ENCODE measurements at regions not wholly inside any gene's neighbourhood (a gene's known extent, or its start where the extent isn't known, plus 50 kb on each side); places are given as distances from the start of the nearest gene placed in this dataset.
"Not testable (repeated sequence)": the region's sequence is repeated elsewhere in the genome, so short reads cannot be mapped to it uniquely, and the experiment has no call there.

DNA sequence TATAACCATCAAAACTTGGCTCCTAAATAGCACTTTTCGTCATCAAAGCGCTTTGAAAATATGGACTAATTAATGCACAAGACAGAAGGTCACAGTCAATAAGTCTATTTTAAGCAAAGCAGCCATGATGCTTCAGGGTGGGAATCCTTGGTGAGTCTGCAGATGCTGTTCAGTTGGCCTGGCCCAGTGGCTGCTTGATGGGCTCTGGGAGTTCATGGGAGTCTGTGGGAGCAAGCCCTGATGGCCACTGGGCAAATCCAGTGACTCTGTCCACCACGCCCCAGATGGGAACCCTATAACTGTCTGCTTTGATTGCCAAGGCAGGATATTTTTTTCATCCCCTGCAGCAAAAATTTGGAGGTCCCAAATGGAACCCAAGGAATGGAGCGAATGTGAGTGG is 95.7 kb upstream of the CTBP2 start:
- no peak overlapping the region for H3K27ac Mint-ChIP-seq
- no peak for DNase-seq (ENCODE audit: low spot score in 2 of 2, unreplicated experiment in 2 of 2)
- H3K36me3 Mint-ChIP-seq, result peaks cover 3% of the 10 kb centered on the region
- peaks cover 17% of the 10 kb centered on the region for H3K4me1 Mint-ChIP-seq
- H3K27me3 Mint-ChIP-seq (ENCODE audit: low read depth), result no peaks in the 10 kb centered on the region
- TF ChIP-seq, protein P1, sequence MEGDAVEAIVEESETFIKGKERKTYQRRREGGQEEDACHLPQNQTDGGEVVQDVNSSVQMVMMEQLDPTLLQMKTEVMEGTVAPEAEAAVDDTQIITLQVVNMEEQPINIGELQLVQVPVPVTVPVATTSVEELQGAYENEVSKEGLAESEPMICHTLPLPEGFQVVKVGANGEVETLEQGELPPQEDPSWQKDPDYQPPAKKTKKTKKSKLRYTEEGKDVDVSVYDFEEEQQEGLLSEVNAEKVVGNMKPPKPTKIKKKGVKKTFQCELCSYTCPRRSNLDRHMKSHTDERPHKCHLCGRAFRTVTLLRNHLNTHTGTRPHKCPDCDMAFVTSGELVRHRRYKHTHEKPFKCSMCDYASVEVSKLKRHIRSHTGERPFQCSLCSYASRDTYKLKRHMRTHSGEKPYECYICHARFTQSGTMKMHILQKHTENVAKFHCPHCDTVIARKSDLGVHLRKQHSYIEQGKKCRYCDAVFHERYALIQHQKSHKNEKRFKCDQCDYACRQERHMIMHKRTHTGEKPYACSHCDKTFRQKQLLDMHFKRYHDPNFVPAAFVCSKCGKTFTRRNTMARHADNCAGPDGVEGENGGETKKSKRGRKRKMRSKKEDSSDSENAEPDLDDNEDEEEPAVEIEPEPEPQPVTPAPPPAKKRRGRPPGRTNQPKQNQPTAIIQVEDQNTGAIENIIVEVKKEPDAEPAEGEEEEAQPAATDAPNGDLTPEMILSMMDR (IDR thresholded peaks at IDR 0.05; ENCODE audit: unreplicated experiment), result no peak
- H3K9me3 Mint-ChIP-seq, result peaks cover 9% of the 10 kb centered on the region
- H3K4me3 Mint-ChIP-seq, result no peak overlapping the region

- Mint-ChIP-seq H3K27me3 (ENCODE audit: low read depth) (peaks cover 11% of the 10 kb centered on the region), H3K36me3 (peaks cover 3% of the 10 kb centered on the region), H3K4me3 (no peak overlapping the region), H3K27ac (no peak overlapping the region), H3K4me1 (peaks cover 6% of the 10 kb centered on the region), H3K9me3 (peaks cover 9% of the 10 kb centered on the region)
- no peak for DNase-seq (ENCODE audit: low spot score in 2 of 2, unreplicated experiment in 2 of 2)
- TF ChIP-seq, protein P1 (IDR thresholded peaks at IDR 0.05; ENCODE audit: unreplicated experiment), result no peak
Observed at GRCh38 chr10:125252937-125253336, 92.6 kb upstream of the CTBP2 start.

DNA sequence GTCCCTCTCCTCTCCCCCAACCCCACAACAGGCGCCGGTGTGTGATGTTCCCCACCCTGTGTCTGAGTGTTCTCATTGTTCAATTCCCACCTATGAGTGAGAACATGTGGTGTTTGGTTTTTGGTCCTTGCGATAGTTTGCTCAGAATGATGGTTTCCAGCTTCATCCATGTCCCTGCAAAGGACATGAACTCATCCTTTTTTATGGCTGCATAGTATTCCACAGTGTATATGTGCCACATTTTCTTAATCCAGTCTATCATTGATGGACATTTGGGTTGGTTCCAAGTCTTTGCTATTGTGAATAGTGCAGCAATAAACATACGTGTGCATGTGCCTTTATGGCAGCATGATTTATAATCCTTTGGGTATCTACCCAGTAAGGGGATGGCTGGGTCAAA is 90.5 kb upstream of the CTBP2 start:
- not testable (repeated sequence) for H3K4me1 Mint-ChIP-seq
- peaks cover 25% of the 10 kb centered on the region for H3K27me3 Mint-ChIP-seq (ENCODE audit: low read depth)

DNA sequence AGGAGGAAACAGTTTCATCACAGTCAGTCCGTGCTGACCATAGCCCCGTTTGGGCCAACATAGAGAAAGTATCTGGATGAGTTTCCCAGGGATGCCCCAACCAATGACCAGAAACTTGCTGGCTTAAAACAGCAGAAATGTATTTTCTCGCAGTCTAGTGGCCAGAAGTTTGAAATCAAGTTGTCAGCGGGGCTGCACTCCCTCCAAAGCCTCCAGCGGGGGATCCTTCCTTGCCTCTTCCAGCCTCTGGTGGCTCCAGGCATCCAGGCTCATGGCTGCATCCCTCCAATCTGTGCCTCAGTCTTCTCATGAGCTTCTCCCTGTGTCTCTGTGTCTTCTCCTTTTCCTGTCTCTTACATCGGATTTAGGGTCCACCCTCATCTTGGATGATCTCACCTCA is 89.6 kb upstream of the CTBP2 start:
- DNase-seq (ENCODE audit: low spot score in 2 of 2, unreplicated experiment in 2 of 2), result no peak
- H3K9me3 Mint-ChIP-seq, result peaks cover 9% of the 10 kb centered on the region

More for the DNA sequence above, 90.5 kb upstream of the CTBP2 start:
- not testable (repeated sequence) for H3K9me3 Mint-ChIP-seq; H3K4me3 Mint-ChIP-seq; H3K36me3 Mint-ChIP-seq; DNase-seq (ENCODE audit: low spot score in 2 of 2, unreplicated experiment in 2 of 2); H3K27ac Mint-ChIP-seq

GRCh38 chr10:125248489-125248888 is 88.1 kb upstream of the CTBP2 start:
- H3K27me3 Mint-ChIP-seq (ENCODE audit: low read depth), result peaks cover 25% of the 10 kb centered on the region
- peaks cover 9% of the 10 kb centered on the region for H3K9me3 Mint-ChIP-seq
- no peaks in the 10 kb centered on the region for H3K4me1 Mint-ChIP-seq
- peaks cover 3% of the 10 kb centered on the region for H3K36me3 Mint-ChIP-seq
- no peak overlapping the region for H3K4me3 Mint-ChIP-seq
- no peak for DNase-seq (ENCODE audit: low spot score in 2 of 2, unreplicated experiment in 2 of 2)
- TF ChIP-seq, protein P1 (IDR thresholded peaks at IDR 0.05; ENCODE audit: unreplicated experiment), result no peak
- no peak overlapping the region for H3K27ac Mint-ChIP-seq

More for the DNA sequence above, 89.6 kb upstream of the CTBP2 start:
- no peak overlapping the region for H3K27ac Mint-ChIP-seq
- H3K4me1 Mint-ChIP-seq, result no peaks in the 10 kb centered on the region
- peaks cover 3% of the 10 kb centered on the region for H3K36me3 Mint-ChIP-seq
- TF ChIP-seq, protein P1 (IDR thresholded peaks at IDR 0.05; ENCODE audit: unreplicated experiment), result no peak
- H3K4me3 Mint-ChIP-seq, result no peak overlapping the region
- H3K27me3 Mint-ChIP-seq (ENCODE audit: low read depth), result peaks cover 25% of the 10 kb centered on the region

- H3K36me3 Mint-ChIP-seq, result peaks cover 3% of the 10 kb centered on the region
- TF ChIP-seq, protein P1 (IDR thresholded peaks at IDR 0.05; ENCODE audit: unreplicated experiment), result no peak
- H3K9me3 Mint-ChIP-seq, result peaks cover 9% of the 10 kb centered on the region
- H3K4me1 Mint-ChIP-seq, result no peaks in the 10 kb centered on the region
- H3K27me3 Mint-ChIP-seq (ENCODE audit: low read depth), result peaks cover 25% of the 10 kb centered on the region
- H3K4me3 Mint-ChIP-seq, result no peak overlapping the region
- no peak overlapping the region for H3K27ac Mint-ChIP-seq
- no peak for DNase-seq (ENCODE audit: low spot score in 2 of 2, unreplicated experiment in 2 of 2)
Observed at GRCh38 chr10:125247576-125247975, 87.2 kb upstream of the CTBP2 start.

Data from mesothelial cell of epicardium (in vitro differentiated cells).